GM13976 (cell line): ENCODE measurements at regions not wholly inside any gene's neighbourhood (a gene's known extent, or its start where the extent isn't known, plus 50 kb on each side); places are given as distances from the start of the nearest gene placed in this dataset.

Source experiments
- DNase-seq: peaks from one replicate; pipeline ENCODE4 v3.0.0; 2012; ENCODE audit warnings: low spot score
- in situ Hi-C: fragments of 300-500 bp; cut with MboI; formaldehyde crosslinking; loops from one replicate; pipeline ENCODE4 v1.12.0; 2022; ENCODE audit warnings: low sequenced_read_pairs, mixed read lengths, inconsistent platforms; ENCODE audit not compliant: unreplicated experiment
- TF ChIP-seq, protein P1 (sequence below): IDR thresholded peaks from 2 replicates; pipeline ENCODE4 v1.5.1; 2012; ENCODE audit warnings: borderline replicate concordance, mild to moderate bottlenecking; ENCODE audit not compliant: insufficient read depth; ENCODE audit errors: extremely low read depth, missing control alignments, control extremely low read depth

DNA sequence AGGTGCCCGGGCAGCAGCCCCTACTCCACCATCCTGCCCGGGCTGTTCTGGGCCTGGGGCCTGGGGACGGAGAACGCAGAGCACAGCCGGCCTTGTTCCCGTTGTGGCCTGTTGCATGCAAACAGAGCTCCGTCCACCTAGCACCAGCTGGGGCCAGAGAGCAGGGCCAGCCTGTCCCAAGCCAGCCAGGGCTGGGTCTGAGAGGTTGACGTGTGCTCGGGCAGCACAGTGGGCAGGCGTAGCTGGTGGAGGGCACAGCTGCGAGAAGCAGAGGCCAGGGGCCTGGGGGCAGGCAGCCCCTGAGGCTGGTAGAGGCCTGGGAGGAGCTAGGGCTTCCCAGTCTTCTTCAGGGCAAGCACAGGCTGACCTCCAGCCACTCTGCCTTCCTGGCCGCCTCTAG lies 1192.6 kb downstream of the BRD1 start:
- no peak for DNase-seq
- TF ChIP-seq, protein P1, sequence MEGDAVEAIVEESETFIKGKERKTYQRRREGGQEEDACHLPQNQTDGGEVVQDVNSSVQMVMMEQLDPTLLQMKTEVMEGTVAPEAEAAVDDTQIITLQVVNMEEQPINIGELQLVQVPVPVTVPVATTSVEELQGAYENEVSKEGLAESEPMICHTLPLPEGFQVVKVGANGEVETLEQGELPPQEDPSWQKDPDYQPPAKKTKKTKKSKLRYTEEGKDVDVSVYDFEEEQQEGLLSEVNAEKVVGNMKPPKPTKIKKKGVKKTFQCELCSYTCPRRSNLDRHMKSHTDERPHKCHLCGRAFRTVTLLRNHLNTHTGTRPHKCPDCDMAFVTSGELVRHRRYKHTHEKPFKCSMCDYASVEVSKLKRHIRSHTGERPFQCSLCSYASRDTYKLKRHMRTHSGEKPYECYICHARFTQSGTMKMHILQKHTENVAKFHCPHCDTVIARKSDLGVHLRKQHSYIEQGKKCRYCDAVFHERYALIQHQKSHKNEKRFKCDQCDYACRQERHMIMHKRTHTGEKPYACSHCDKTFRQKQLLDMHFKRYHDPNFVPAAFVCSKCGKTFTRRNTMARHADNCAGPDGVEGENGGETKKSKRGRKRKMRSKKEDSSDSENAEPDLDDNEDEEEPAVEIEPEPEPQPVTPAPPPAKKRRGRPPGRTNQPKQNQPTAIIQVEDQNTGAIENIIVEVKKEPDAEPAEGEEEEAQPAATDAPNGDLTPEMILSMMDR = no peak
- in situ Hi-C loops = no loop called here

- in situ Hi-C loops = no loop called here
- no peak for DNase-seq
- TF ChIP-seq, protein P1 = no peak
Measured at GRCh38 chr22:48633996-48634836, 1193.5 kb downstream of the BRD1 start.

GRCh38 chr22:48632646-48633246 lies 1194.9 kb downstream of the BRD1 start:
- TF ChIP-seq, protein P1 = no peak
- in situ Hi-C loops = no loop called here
- no peak for DNase-seq

DNA sequence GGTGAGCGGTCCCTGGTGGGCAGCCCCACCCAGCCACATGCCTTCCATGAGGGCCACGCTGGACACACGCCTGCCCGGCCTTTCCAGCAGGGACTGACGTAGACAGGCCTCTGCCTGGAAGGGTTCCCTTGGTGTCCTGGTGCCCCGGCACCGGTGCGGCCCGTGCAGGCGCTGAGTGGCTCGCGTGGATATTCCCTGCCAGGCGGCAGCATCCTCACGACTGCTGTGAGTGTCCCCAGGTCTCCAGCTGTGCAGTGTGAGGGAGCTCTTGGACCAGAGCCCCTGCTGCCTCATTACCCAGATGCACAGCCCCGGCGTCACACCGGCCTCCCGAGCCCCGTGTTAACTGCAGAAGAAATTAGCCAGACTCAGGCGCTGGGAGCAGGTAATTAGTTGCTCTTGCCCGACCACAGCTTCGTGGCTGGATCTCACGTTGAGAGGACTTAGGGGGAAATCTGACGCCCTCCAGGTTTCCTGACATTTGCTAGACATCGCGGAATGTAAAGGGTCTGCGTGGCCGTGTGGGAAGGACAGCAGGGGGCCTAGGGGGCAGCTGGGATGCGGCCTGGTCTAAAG lies 1196.3 kb downstream of the BRD1 start:
- TF ChIP-seq, protein P1 = no peak
- DNase-seq = no peak
- in situ Hi-C loops = no loop called here

- DNase-seq = no peak
- TF ChIP-seq, protein P1 = no peak
- in situ Hi-C loops = no loop called here
Measured at GRCh38 chr22:48630848-48631247, 1196.8 kb downstream of the BRD1 start.

- DNase-seq = no peak
- in situ Hi-C loops = no loop called here
- TF ChIP-seq, protein P1 = no peak
Measured at GRCh38 chr22:48630433-48630754, 1197.3 kb downstream of the BRD1 start.
